ENCODE measurements at regions not wholly inside any gene's neighbourhood (a gene's known extent, or its start where the extent isn't known, plus 50 kb on each side); places are given as distances from the start of the nearest gene placed in this dataset.

DNA sequence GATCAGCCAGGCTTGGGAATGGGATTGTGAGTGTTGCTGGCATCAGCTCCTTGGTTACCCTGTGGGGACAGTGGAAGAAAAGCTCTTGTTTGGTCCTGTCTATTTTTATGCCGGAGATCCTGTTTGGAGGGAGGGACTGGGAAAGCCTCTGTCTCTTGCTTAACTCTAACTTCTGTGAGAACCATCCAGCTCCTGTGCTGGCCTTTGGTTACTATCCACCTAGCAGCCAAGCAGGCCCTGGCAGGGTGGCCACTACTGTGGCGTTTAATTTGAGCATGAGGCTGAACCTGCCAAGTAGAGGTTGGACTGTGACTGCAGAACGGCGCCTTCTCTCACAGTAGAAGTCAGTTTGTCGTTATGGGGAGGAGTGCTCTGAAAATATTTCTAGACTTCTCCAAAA, 193.3 kb downstream of the UTRN start:
- no peaks in the 10 kb centered on the region for H3K9me2 ChIP-seq (ENCODE audit: insufficient read depth)
- no peaks in the 10 kb centered on the region for H3F3A ChIP-seq (replicated peaks; ENCODE audit: low read depth)
- no peak overlapping the region for H3K4me2 ChIP-seq
- Mint-ChIP-seq H3K27me3 (ENCODE audit: insufficient read depth, low read depth, poor library complexity) (peaks cover 3% of the 10 kb centered on the region), H3K4me3 (no peak overlapping the region), H3K27ac (no peak overlapping the region; the same call in 1 of the 2 replicates), H3K9me3 (no peaks in the 10 kb centered on the region), H3K4me1 (no peaks in the 10 kb centered on the region; the same call in 2 of the 3 replicates), H3K36me3 (ENCODE audit: low read depth) (peaks cover 22% of the 10 kb centered on the region)
- H3K36me3 ChIP-seq (ENCODE audit: insufficient read depth), result peaks cover 9% of the 10 kb centered on the region; the same call in 1 of the 2 replicates
- H4K20me1 ChIP-seq (replicated peaks; ENCODE audit: insufficient read depth), result no peaks in the 10 kb centered on the region
- no peak for DNase-seq (ENCODE audit: low spot score)
- no peaks in the 10 kb centered on the region for H3K27me3 ChIP-seq (ENCODE audit: insufficient read depth)
- ATAC-seq, result no peak
- H3K4me3 ChIP-seq, result no peak overlapping the region
- no peaks in the 10 kb centered on the region for H3K4me1 ChIP-seq (ENCODE audit: insufficient read depth)
- H3K27ac ChIP-seq (ENCODE audit: low read depth), result peak overlapping the region; percentile 27; the same call in 1 of the 2 replicates
- TF ChIP-seq JUNB (IDR thresholded peaks at IDR 0.05; ENCODE audit: unreplicated experiment) (no peak), ZNF114 (CRISPR knock-in tag; IDR thresholded peaks at IDR 0.05) (no peak)
- H2AFZ ChIP-seq, result no peak overlapping the region
- H3K79me2 ChIP-seq (replicated peaks; ENCODE audit: insufficient read depth), result no peaks in the 10 kb centered on the region

DNA sequence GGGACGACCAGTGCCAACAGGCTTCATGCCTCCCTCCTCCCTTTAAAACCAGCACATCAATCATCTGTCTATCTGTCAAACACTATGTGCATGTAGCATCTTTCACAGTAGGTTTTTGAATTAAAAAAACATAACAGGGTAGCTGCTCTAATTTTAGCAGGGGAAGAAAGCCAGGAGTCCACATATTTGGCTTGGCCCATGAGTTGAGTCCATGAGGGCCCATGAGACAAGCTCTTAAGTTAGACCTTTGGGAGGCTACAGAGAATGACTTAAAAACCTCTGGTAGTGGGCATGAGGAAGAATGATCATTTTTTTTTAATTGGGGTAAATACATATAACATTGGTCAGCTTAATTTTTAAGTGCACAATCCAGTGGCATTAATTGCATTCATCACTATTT, 194.9 kb downstream of the UTRN start:
- peaks cover 18% of the 10 kb centered on the region for H3K36me3 Mint-ChIP-seq (ENCODE audit: low read depth)
- TF ChIP-seq NANOG (IDR thresholded peaks at IDR 0.05; ENCODE audit: borderline replicate concordance), result no peak
- TF ChIP-seq POLR2AphosphoS5 (IDR thresholded peaks at IDR 0.05; ENCODE audit: low read depth), result no peak
- TF ChIP-seq EZH2phosphoT487 (IDR thresholded peaks at IDR 0.05; ENCODE audit: unreplicated experiment), result no peak
- TF ChIP-seq, protein P1, sequence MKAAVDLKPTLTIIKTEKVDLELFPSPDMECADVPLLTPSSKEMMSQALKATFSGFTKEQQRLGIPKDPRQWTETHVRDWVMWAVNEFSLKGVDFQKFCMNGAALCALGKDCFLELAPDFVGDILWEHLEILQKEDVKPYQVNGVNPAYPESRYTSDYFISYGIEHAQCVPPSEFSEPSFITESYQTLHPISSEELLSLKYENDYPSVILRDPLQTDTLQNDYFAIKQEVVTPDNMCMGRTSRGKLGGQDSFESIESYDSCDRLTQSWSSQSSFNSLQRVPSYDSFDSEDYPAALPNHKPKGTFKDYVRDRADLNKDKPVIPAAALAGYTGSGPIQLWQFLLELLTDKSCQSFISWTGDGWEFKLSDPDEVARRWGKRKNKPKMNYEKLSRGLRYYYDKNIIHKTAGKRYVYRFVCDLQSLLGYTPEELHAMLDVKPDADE (IDR thresholded peaks at IDR 0.05), result no peak
- TF ChIP-seq JUNB (IDR thresholded peaks at IDR 0.05; ENCODE audit: unreplicated experiment), result no peak
- no peak for TF ChIP-seq EZH2 (IDR thresholded peaks at IDR 0.05; ENCODE audit: low read depth, unreplicated experiment)
- TF ChIP-seq, protein P2, sequence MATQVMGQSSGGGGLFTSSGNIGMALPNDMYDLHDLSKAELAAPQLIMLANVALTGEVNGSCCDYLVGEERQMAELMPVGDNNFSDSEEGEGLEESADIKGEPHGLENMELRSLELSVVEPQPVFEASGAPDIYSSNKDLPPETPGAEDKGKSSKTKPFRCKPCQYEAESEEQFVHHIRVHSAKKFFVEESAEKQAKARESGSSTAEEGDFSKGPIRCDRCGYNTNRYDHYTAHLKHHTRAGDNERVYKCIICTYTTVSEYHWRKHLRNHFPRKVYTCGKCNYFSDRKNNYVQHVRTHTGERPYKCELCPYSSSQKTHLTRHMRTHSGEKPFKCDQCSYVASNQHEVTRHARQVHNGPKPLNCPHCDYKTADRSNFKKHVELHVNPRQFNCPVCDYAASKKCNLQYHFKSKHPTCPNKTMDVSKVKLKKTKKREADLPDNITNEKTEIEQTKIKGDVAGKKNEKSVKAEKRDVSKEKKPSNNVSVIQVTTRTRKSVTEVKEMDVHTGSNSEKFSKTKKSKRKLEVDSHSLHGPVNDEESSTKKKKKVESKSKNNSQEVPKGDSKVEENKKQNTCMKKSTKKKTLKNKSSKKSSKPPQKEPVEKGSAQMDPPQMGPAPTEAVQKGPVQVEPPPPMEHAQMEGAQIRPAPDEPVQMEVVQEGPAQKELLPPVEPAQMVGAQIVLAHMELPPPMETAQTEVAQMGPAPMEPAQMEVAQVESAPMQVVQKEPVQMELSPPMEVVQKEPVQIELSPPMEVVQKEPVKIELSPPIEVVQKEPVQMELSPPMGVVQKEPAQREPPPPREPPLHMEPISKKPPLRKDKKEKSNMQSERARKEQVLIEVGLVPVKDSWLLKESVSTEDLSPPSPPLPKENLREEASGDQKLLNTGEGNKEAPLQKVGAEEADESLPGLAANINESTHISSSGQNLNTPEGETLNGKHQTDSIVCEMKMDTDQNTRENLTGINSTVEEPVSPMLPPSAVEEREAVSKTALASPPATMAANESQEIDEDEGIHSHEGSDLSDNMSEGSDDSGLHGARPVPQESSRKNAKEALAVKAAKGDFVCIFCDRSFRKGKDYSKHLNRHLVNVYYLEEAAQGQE (IDR thresholded peaks at IDR 0.05; ENCODE audit: unreplicated experiment), result no peak
- TF ChIP-seq, protein P3, sequence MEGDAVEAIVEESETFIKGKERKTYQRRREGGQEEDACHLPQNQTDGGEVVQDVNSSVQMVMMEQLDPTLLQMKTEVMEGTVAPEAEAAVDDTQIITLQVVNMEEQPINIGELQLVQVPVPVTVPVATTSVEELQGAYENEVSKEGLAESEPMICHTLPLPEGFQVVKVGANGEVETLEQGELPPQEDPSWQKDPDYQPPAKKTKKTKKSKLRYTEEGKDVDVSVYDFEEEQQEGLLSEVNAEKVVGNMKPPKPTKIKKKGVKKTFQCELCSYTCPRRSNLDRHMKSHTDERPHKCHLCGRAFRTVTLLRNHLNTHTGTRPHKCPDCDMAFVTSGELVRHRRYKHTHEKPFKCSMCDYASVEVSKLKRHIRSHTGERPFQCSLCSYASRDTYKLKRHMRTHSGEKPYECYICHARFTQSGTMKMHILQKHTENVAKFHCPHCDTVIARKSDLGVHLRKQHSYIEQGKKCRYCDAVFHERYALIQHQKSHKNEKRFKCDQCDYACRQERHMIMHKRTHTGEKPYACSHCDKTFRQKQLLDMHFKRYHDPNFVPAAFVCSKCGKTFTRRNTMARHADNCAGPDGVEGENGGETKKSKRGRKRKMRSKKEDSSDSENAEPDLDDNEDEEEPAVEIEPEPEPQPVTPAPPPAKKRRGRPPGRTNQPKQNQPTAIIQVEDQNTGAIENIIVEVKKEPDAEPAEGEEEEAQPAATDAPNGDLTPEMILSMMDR (conservative IDR thresholded peaks at IDR 0.05; ENCODE audit: low read depth in 2 of 2), result no peak
- no peak for TF ChIP-seq ZNF114 (CRISPR knock-in tag; IDR thresholded peaks at IDR 0.05)
- TF ChIP-seq STAT1 (IDR thresholded peaks at IDR 0.05; ENCODE audit: unreplicated experiment), result no peak
- TF ChIP-seq CREB1 (CRISPR knock-in tag; IDR thresholded peaks at IDR 0.05; ENCODE audit: low read depth), result no peak

More for the DNA sequence above, 194.9 kb downstream of the UTRN start:
- Histone ChIP-seq H3K4me1 (ENCODE audit: insufficient read depth) (no peaks in the 10 kb centered on the region), H3K27ac (ENCODE audit: low read depth) (no peak overlapping the region), H4K20me1 (replicated peaks; ENCODE audit: insufficient read depth) (no peaks in the 10 kb centered on the region), H3K4me3 (no peak overlapping the region), H3K79me2 (replicated peaks; ENCODE audit: insufficient read depth) (no peaks in the 10 kb centered on the region), H2AFZ (no peak overlapping the region), H3K9me2 (ENCODE audit: insufficient read depth) (no peaks in the 10 kb centered on the region), H3K27me3 (ENCODE audit: insufficient read depth) (no peaks in the 10 kb centered on the region), H3K4me2 (no peak overlapping the region), H3F3A (replicated peaks; ENCODE audit: low read depth) (no peaks in the 10 kb centered on the region), H3K36me3 (ENCODE audit: insufficient read depth) (peaks cover 2% of the 10 kb centered on the region; the same call in 1 of the 2 replicates)
- DNase-seq (ENCODE audit: low spot score) (no peak), ATAC-seq (no peak)
- H3K4me3 Mint-ChIP-seq, result no peak overlapping the region
- H3K27ac Mint-ChIP-seq, result peak overlapping the region; percentile 47; the same call in 1 of the 2 replicates
- peaks cover 3% of the 10 kb centered on the region for H3K27me3 Mint-ChIP-seq (ENCODE audit: insufficient read depth, low read depth, poor library complexity)
- no peaks in the 10 kb centered on the region; the same call in 2 of the 3 replicates for H3K4me1 Mint-ChIP-seq
- no peaks in the 10 kb centered on the region for H3K9me3 Mint-ChIP-seq

All from GM23338 (cell line).